GM13976 (cell line): ENCODE measurements at regions not wholly inside any gene's neighbourhood (a gene's known extent, or its start where the extent isn't known, plus 50 kb on each side); places are given as distances from the start of the nearest gene placed in this dataset.

Source experiments
- DNase-seq: peaks from one replicate; pipeline ENCODE4 v3.0.0; 2012; ENCODE audit warnings: low spot score
- in situ Hi-C: fragments of 300-500 bp; cut with MboI; formaldehyde crosslinking; loops from one replicate; pipeline ENCODE4 v1.12.0; 2022; ENCODE audit warnings: low sequenced_read_pairs, mixed read lengths, inconsistent platforms; ENCODE audit not compliant: unreplicated experiment
- TF ChIP-seq, protein P1 (sequence below): IDR thresholded peaks from 2 replicates; pipeline ENCODE4 v1.5.1; 2012; ENCODE audit warnings: borderline replicate concordance, mild to moderate bottlenecking; ENCODE audit not compliant: insufficient read depth; ENCODE audit errors: extremely low read depth, missing control alignments, control extremely low read depth

DNA sequence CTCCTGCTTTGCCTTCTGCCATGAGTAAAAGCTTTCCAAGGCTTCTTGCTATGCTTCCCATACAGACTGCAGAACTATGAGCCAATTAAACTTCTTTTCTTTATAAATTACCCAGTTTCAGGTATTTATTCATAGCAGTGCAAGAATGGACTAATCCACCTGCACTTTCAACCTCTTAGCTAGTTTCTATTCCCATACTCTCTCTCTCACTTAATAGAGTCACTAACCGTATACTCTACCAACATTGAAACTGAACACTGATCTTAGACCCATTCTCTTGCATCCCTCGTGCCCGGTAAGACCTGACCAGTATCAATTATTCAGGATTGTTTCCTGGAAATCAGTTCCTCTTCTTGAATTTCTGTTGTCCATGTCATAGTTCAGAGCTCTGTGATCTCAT lies 92.7 kb upstream of the TMC3 start:
- in situ Hi-C loops: no loop called here
- TF ChIP-seq, protein P1, sequence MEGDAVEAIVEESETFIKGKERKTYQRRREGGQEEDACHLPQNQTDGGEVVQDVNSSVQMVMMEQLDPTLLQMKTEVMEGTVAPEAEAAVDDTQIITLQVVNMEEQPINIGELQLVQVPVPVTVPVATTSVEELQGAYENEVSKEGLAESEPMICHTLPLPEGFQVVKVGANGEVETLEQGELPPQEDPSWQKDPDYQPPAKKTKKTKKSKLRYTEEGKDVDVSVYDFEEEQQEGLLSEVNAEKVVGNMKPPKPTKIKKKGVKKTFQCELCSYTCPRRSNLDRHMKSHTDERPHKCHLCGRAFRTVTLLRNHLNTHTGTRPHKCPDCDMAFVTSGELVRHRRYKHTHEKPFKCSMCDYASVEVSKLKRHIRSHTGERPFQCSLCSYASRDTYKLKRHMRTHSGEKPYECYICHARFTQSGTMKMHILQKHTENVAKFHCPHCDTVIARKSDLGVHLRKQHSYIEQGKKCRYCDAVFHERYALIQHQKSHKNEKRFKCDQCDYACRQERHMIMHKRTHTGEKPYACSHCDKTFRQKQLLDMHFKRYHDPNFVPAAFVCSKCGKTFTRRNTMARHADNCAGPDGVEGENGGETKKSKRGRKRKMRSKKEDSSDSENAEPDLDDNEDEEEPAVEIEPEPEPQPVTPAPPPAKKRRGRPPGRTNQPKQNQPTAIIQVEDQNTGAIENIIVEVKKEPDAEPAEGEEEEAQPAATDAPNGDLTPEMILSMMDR: no peak

DNA sequence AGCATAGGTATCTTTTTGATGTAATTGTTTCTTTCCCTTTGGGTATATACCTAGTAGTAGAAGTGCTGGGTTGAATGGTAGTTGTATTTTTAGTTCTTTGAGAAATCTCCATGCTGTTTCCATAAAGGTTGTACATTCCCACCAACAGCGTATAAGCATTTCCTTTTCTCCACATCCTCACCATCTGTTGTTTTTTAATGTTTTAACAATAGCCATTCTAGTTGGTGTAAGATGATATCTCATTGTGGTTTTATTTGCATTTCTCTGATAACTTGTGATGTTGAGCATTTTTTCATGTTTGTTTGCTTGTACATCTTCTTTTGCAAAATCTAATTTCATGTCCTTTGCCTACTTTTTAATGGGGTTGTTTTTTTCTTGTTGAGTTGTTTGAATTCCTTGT lies 80.0 kb upstream of the TMC3 start:
- TF ChIP-seq, protein P1: no peak
- DNase-seq: no peak
- in situ Hi-C loops: no loop called here

More for the DNA sequence above, 92.7 kb upstream of the TMC3 start:
- no peak for DNase-seq

DNA sequence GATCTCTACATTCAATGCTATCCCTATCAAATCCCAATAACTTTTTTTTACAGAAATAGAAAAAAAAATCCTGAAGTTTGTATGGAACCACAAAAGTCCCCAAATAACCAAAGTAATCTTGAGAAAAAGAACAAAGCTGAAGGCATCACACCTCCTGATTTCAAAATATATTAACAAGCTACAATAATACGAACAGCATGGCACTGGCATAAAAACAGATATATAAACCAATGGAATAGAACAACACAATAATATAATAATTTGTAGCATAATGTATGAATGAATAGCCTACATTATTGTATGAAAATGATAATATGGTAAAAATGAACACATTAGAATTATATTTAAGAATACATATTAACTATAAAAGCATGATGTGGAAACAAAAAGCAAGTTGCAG lies 76.7 kb upstream of the TMC3 start:
- in situ Hi-C loops: no loop called here
- TF ChIP-seq, protein P1: no peak
- DNase-seq: no peak

DNA sequence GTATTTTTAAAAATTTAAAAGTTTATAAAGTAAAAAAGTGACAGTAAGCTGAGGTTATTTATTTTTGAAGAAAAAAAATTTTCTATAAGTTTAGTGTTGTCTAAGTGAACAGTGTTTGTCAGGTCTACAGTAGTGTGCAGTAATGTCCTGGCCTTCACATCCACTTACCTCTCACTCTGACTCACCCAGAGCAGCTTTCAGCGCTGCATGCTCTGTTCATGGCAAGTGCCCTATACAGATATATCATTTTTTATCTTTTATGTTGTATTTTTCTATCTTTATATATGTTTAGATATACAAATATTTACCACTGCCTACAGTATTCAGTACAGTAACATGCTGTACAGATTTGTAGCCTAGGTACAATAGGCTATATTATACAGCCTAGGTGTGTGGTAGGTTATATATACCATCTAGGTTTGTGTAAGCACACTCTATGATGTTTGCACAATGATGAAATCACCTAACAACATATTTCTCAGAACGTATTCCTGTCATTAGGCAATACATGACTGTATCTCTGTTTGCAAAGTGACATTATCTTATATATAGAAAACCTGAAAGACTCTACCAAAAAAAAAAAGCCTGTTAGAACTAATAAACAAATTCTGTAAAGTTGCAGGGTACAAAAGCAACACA lies 75.9 kb upstream of the TMC3 start:
- in situ Hi-C loops: no loop called here
- TF ChIP-seq, protein P1: no peak
- no peak for DNase-seq

DNA sequence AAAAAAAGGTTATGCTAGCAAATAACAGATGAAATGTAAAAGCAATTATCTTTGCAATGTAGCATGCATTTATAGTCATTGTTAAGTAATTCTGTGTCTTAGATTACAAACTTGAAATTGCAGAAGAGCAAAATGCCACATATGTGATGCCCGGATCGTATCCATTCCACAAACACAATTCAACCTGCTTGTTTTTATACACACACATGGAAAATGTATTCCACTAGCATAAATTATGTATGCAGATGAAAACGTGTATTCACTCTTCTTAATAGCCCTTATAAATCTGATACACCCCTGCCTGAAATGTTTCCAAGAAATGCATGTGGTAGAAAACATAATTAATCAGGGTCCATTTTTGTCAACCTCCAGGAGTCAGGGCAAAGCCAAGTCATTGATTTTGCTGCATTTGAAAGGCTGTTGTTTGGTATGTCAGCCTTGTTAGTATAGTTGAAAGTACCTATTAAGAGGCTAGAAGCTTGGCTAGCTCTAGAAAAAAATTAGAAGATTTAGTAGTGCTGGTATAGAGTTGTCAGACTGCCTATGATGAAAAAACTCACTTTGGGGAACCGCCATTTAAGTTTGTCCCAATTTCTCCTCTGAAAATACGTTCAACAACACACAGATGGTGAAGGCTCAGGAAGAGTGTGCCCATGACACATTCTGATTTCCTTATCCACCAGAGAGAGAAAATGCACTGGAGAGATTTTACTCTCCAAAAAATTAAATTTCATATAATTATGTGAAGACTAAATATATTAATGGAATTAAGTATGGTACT lies 69.2 kb upstream of the TMC3 start:
- in situ Hi-C loops: no loop called here
- DNase-seq: no peak
- TF ChIP-seq, protein P1: no peak

DNA sequence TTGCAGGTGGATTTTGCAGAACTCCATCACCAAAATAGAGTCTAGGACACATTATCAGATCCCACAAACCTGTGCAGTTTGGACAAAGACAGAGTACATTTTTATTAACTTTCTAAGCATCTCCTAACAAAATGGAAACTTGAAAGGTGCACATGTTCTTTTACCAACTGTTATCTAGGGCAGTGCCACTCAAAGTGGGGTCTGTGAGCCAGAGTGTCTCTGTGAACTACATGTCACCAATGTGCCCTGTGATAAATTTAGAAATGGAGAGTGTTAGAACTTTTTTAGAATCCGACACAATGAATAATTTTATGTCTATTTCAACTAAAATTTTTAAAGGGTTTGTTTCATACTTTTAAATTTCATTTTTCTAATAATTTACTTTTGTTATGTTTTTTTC lies 68.4 kb upstream of the TMC3 start:
- TF ChIP-seq, protein P1: no peak
- no peak for DNase-seq
- in situ Hi-C loops: no loop called here

DNA sequence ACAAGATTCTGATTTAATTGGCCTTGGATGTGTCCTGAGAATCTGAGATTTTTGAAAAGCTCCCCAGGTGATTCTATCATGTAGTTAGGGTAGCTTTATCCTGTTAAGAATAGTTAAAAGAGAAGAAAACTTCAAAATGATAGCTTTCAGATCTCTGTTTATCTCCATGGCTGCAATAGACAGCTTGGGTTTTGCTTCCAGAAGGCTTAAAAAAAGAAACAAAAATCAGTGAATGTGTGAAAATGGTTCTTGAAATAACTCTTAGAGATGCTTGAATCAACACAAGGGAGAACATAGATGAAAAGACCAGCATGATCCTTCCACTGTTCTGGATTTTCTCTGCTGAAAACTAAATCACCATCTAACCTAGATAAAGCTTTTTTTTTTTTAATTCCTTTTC lies 60.8 kb upstream of the TMC3 start:
- in situ Hi-C loops: no loop called here
- DNase-seq: no peak
- TF ChIP-seq, protein P1: no peak
